NT2/D1 (cell line): ENCODE measurements at regions not wholly inside any gene's neighbourhood (a gene's known extent, or its start where the extent isn't known, plus 50 kb on each side); places are given as distances from the start of the nearest gene placed in this dataset.

Experiments
- DNase-seq: peaks from one replicate; pipeline ENCODE4 v3.0.0-alpha.2; 2011; ENCODE audit warnings: low read depth, low spot score
- H3K27me3 ChIP-seq: 2 replicates; pipeline ENCODE4 v1.6.0; 2011; ENCODE audit warnings: mild to moderate bottlenecking; ENCODE audit not compliant: insufficient read length, insufficient read depth
- H3K36me3 ChIP-seq: 2 replicates; pipeline ENCODE4 v1.6.1; 2011; ENCODE audit warnings: mild to moderate bottlenecking, low read length, mixed read lengths; ENCODE audit not compliant: insufficient read depth, insufficient read length
- H3K4me1 ChIP-seq: 2 replicates; pipeline ENCODE4 v1.5.1; 2011; ENCODE audit not compliant: insufficient read depth, insufficient read length
- H3K4me3 ChIP-seq: 2 replicates; pipeline ENCODE4 v1.5.1; 2011; ENCODE audit warnings: low read depth; ENCODE audit not compliant: insufficient read length
- H3K9ac ChIP-seq: 2 replicates; pipeline ENCODE4 v1.6.0; 2011; ENCODE audit warnings: low read depth; ENCODE audit not compliant: insufficient read length
- H3K9me3 ChIP-seq: 2 replicates; pipeline ENCODE4 v1.5.1; 2011; ENCODE audit warnings: mild to moderate bottlenecking, low read length; ENCODE audit not compliant: insufficient read depth
- SUZ12 ChIP-seq: IDR thresholded peaks from 2 replicates; pipeline ENCODE4 v1.6.1; 2011; ENCODE audit not compliant: insufficient read length, insufficient read depth; ENCODE audit errors: extremely low read depth
- YY1 ChIP-seq: IDR thresholded peaks from 2 replicates; pipeline ENCODE4 v1.6.1; 2011; ENCODE audit not compliant: insufficient read length, insufficient read depth
- ZNF274 ChIP-seq: IDR thresholded peaks from 2 replicates; pipeline ENCODE4 v1.6.1; 2011; ENCODE audit warnings: mild to moderate bottlenecking, low read depth, low read length

DNA sequence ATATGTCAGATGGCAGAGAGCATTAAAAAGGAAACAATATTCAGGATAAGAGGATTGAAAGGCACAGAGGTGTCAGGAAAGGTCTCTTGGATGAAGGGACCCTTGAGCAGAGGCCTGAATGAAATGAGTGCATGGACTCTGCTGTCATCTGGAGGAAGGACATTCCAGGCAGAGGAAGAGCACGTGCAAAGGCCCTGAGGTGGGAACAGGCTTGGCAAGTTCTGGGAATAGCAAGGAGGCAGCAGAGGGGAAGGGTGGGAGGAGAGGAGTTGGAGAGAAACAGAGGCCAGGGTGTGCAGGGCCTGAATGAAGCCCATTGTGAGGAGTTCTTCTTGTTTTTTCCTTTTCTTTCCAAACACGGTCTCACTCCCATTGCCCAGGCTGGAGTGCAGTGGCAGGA lies 59.0 kb upstream of the RUNX3 start:
- TF ChIP-seq SUZ12 = no peak
- TF ChIP-seq YY1 = no peak
- no peak for TF ChIP-seq ZNF274
- Histone ChIP-seq H3K4me1 (peaks cover 35% of the 10 kb centered on the region), H3K4me3 (no peak overlapping the region)

DNA sequence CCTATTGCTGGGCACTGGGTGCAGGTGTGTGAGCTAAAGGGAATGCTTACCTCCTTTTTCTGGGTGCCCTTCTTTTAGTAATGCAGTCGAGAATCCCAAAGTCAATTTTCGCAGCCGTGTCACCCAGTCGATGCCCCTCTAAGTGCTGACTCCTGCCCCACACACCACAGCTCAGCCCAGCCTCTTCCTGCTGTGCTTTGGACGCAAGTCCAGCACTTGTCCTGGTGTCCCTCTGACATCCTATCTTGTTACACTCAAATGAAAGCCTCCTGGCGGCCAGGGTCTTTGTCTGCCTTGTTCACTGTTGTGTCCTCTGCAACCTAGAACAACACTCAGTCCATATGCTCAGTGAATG lies 58.5 kb upstream of the RUNX3 start:
- Histone ChIP-seq H3K9me3 (no peaks in the 10 kb centered on the region), H3K27me3 (no peaks in the 10 kb centered on the region), H3K9ac (no peak overlapping the region), H3K36me3 (no peaks in the 10 kb centered on the region), H3K4me1 (peaks cover 35% of the 10 kb centered on the region), H3K4me3 (no peak overlapping the region)
- no peak for TF ChIP-seq YY1
- TF ChIP-seq SUZ12 = no peak
- TF ChIP-seq ZNF274 = no peak
- no peak for DNase-seq

More for the DNA sequence above, 59.0 kb upstream of the RUNX3 start:
- Histone ChIP-seq H3K9ac (no peak overlapping the region), H3K36me3 (no peaks in the 10 kb centered on the region), H3K27me3 (no peaks in the 10 kb centered on the region), H3K9me3 (no peaks in the 10 kb centered on the region)
- DNase-seq = no peak

DNA sequence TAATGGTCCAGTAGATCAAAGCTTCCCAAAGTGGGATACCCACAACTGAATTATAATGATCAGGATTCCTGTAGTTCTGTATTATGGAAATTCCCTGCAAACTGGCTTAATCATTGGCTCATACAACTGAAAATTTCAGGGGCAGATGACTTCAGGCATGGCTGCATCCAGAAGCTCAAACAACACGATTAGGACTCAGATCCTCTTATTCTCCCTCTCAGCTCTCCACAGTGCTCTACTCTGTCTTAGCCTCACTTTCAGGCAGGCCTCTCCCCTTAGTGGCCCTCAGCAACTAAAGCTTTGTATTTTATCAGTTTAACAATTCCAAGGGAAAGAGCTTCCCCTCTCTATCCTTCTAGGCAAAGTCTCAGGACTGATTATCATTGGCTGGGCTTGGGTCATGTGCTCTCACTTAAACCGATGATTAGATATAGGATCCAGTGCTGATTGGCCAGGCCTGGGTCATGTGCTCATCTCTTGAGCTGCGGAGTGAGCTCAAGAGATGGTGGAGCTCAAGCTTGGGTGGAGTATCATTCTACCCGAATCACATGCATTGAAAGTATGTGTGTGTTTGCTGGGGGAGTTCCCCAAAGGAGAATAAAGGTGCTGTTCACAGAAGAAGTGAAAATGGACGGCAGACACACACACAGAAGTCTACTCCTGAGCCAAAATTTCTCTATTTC lies 57.9 kb upstream of the RUNX3 start:
- Histone ChIP-seq H3K36me3 (no peaks in the 10 kb centered on the region), H3K9me3 (no peaks in the 10 kb centered on the region), H3K27me3 (no peaks in the 10 kb centered on the region), H3K4me3 (no peak overlapping the region), H3K4me1 (peaks cover 35% of the 10 kb centered on the region), H3K9ac (no peak overlapping the region)
- no peak for DNase-seq
- no peak for TF ChIP-seq YY1

DNA sequence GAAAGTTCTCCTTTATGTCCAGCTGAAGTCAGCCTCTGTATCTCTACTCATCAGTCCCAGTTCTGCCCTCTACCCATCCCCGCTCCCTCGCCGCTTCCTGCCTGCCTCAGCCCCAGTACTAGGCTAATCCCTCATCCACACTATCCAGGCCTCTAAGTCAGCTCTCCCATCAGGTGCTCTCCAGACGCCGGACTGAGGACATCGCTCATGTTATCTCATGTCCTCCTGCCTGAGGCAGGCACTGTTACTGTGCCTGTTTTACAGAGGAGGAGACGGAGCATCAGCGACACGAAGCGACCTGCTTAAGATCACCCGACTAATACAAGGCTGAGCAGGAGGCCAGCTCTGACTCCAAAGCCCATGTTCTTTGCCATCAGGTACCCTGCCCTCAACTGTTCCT lies 57.3 kb upstream of the RUNX3 start:
- no peak overlapping the region for H3K4me3 ChIP-seq
- no peak for DNase-seq
- no peaks in the 10 kb centered on the region for H3K27me3 ChIP-seq
- no peaks in the 10 kb centered on the region for H3K36me3 ChIP-seq
- TF ChIP-seq SUZ12 (no peak), YY1 (no peak), ZNF274 (no peak)
- H3K9ac ChIP-seq = no peak overlapping the region
- no peaks in the 10 kb centered on the region for H3K9me3 ChIP-seq
- peaks cover 34% of the 10 kb centered on the region for H3K4me1 ChIP-seq

DNA sequence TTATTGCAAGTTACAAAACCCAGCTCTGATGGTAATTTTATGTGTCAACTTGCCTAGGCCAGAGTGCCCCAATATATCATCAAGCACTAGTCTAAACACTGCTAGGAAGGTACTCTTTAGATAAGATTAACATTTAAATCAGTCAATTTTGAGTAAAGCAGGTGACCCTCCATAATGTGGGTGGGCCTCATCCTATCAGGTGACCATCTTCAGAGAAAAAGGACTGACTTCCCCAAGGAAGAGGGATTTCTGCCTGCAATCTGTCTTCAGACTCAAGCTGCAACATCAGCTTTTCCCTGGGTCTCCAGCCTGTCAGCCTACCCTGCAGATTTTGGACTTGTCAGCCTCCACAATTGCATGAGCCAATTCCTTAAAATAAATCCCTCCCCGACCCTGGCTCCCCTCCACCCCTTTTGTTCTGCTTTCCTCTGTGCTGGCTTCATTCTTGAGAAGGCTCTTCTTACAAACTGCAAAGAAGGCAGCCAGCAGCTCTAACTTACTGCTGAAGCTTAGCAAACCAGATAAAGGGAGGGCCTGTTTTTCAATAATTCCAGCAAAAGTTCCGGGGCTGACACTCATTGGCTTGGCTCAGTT lies 56.4 kb upstream of the RUNX3 start:
- H3K36me3 ChIP-seq = no peaks in the 10 kb centered on the region
- H3K9ac ChIP-seq = no peak overlapping the region
- DNase-seq = no peak
- H3K27me3 ChIP-seq = no peaks in the 10 kb centered on the region
- H3K4me1 ChIP-seq = peaks cover 29% of the 10 kb centered on the region
- H3K9me3 ChIP-seq = no peaks in the 10 kb centered on the region
- no peak overlapping the region for H3K4me3 ChIP-seq
- TF ChIP-seq ZNF274 = no peak
- no peak for TF ChIP-seq SUZ12
- TF ChIP-seq YY1 = no peak

DNA sequence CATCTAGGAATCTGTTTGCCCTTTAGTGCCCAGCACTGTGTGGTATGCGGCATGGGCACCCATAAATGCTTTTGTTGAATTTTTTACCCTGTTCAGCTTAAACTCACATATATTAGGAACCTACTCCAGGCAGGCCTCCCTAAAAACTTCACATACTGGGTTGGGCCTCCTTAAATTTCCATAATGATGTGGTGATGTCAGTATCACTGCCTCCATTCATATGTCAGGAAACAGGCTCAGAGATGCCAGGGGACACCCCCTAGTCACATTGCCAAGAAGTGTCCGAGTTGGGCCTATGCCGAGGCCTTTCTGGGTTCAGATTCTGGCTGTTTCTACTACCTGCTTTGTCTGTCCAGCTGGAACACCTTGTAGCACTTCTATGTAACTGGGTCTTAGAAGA lies 55.7 kb upstream of the RUNX3 start:
- no peaks in the 10 kb centered on the region for H3K27me3 ChIP-seq
- peaks cover 32% of the 10 kb centered on the region for H3K4me1 ChIP-seq
- no peak for TF ChIP-seq ZNF274
- no peak for TF ChIP-seq SUZ12
- TF ChIP-seq YY1 = no peak
- H3K36me3 ChIP-seq = no peaks in the 10 kb centered on the region
- no peak overlapping the region for H3K4me3 ChIP-seq
- DNase-seq = no peak
- no peaks in the 10 kb centered on the region for H3K9me3 ChIP-seq
- no peak overlapping the region for H3K9ac ChIP-seq

DNA sequence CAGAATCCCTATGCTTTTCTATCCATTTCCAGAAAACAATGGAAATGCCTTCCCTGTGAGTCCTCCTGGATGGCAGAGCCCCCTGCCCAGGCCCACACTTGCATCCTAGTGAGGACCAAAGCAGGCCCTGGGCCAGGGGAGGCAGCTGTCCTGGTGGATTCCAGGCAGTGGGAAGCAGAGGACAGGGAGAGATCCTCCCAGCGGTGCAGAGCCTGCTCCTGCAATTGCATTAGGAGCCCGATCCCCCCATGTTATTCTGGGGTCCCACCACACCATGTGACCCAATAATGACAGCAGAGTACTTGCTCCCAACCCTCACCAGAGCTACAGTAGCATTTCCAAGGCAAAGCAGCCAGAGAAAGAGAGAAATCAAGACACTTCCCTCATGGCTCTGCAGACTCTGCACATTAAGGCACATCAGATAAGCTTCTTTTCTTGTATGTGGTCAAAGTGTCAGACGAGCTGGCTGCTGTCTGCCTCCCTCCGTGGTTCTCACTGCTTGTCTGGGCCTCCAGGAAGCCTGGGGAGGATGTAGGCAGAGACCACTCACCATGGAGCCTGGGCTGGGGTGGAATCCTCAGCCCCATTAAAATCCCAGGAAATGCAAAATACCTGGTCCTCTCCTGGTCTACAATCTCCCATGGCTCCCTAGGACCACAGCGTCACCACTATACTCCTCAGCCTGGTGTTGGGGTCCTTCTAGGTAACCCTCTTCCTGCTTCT lies 54.9 kb upstream of the RUNX3 start:
- H3K9me3 ChIP-seq = no peaks in the 10 kb centered on the region
- no peak overlapping the region for H3K4me3 ChIP-seq
- no peak overlapping the region for H3K9ac ChIP-seq
- no peaks in the 10 kb centered on the region for H3K36me3 ChIP-seq
- TF ChIP-seq SUZ12 = no peak
- TF ChIP-seq YY1 = no peak
- TF ChIP-seq ZNF274 = no peak
- no peaks in the 10 kb centered on the region for H3K27me3 ChIP-seq
- peaks cover 27% of the 10 kb centered on the region for H3K4me1 ChIP-seq
- no peak for DNase-seq
